Fibroblast of mammary gland (primary cell): ENCODE measurements at regions not wholly inside any gene's neighbourhood (a gene's known extent, or its start where the extent isn't known, plus 50 kb on each side); places are given as distances from the start of the nearest gene placed in this dataset.
A peak's percentile ranks its signal among the peaks of the same experiment; 100 is the strongest.

Experiments
- DNase-seq: peaks from one replicate; pipeline ENCODE4 v3.0.0-alpha.2; 2010; ENCODE audit warnings: low read depth
- H3K4me3 ChIP-seq: 2 replicates; pipeline ENCODE4 v1.5.1; 2011; ENCODE audit warnings: low read depth, mild to moderate bottlenecking, low read length, moderate library complexity; ENCODE audit not compliant: control insufficient read depth
- TF ChIP-seq, protein P1 (sequence below): conservative IDR thresholded peaks from 2 replicates; pipeline ENCODE4 v1.5.1; 2011; ENCODE audit warnings: low read depth, low read length, inconsistent platforms; ENCODE audit not compliant: control insufficient read depth, insufficient read depth

DNA sequence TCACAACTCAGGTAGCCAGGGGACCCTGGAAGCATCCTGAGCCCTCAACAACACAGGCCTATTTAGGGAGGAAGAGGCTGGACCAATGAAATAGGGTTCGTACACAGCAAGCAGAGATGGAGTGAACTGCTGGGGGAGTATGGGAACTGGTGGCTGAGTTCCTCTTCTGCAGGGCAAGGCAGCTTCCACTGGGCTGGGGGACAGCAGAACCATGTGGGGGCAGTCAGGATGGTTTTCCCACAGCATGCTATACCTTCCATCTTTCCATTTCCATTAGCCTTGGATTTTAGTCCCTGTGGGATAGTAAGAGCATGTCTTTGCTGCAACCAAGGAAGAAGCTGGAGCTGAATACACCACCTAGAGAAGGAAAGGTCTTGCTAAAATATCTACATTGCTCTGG, 370.6 kb downstream of the CCSER2 start:
- TF ChIP-seq, protein P1, sequence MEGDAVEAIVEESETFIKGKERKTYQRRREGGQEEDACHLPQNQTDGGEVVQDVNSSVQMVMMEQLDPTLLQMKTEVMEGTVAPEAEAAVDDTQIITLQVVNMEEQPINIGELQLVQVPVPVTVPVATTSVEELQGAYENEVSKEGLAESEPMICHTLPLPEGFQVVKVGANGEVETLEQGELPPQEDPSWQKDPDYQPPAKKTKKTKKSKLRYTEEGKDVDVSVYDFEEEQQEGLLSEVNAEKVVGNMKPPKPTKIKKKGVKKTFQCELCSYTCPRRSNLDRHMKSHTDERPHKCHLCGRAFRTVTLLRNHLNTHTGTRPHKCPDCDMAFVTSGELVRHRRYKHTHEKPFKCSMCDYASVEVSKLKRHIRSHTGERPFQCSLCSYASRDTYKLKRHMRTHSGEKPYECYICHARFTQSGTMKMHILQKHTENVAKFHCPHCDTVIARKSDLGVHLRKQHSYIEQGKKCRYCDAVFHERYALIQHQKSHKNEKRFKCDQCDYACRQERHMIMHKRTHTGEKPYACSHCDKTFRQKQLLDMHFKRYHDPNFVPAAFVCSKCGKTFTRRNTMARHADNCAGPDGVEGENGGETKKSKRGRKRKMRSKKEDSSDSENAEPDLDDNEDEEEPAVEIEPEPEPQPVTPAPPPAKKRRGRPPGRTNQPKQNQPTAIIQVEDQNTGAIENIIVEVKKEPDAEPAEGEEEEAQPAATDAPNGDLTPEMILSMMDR, result no peak
- H3K4me3 ChIP-seq, result no peak overlapping the region
- DNase-seq, result no peak

DNA sequence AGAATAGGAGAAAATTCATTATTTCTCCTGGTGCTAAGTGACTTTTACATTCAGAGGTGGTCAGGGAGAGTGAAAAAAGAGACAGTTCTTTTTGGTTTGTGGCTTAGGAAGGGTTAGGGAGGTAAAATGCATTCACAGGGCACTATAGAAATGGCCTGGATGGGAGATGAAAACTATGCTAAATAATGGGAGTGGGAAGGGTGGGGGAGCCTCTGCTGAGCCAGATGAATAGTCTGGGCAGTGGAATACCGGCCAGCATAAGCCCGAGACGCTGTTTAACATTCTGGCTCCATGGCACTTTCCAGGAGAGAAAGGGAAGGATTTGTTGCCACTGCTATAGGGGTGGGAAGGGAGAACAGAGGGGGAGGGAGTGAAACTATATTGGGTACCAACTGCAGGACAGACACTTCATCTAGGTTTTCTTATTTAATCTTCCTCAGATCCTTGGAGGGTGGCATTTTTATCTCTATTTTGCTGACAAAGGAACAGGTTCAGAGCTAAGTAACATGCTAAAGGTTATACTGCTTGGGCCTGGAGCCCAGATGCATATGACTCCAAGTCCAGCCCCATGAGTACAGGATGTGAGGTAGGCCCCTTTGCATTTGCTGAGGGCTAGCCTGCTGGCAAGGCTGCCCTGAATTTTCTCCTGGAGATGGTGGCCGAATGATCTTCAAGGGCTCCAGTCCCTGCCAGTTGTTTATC, 372.4 kb downstream of the CCSER2 start:
- TF ChIP-seq, protein P1, result no peak
- H3K4me3 ChIP-seq, result no peak overlapping the region
- no peak for DNase-seq

DNA sequence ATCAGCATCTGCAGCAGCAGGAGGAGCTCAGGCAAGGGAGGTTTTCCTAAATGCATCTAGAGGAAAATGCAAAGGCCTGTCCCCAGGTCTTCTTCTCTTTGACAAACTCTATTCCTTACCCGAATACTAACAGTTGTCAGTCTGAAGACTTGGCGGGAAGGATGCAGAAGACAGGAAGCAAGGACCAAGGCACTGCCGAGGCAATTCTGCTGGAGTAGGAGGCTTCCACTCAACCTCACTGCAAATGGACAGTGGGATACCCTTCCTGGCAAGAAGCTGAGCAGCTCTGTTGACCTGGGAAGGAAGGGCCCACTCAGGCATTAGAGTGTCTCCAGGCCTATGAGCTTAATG, 373.0 kb downstream of the CCSER2 start:
- no peak overlapping the region for H3K4me3 ChIP-seq
- no peak for DNase-seq
- TF ChIP-seq, protein P1, result no peak

DNA sequence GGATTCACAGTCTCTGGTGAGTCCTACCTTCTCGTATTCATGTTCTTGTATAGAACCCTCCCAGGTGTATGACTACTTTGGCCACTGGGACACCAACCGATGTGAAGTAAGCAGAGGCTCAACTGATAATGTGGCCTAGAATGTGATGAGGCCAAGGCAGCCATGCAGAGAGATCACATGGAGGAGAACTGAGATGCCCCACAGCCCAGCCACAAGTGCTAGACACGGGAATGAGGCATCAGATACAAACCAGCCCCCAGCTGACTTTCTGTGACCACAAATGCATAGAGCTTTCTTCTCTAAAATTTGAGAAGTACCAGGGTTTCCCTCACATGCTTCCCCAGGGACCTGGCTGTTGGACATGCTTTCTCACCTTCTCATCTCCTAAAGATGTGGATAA, 375.7 kb downstream of the CCSER2 start:
- TF ChIP-seq, protein P1, result no peak

DNA sequence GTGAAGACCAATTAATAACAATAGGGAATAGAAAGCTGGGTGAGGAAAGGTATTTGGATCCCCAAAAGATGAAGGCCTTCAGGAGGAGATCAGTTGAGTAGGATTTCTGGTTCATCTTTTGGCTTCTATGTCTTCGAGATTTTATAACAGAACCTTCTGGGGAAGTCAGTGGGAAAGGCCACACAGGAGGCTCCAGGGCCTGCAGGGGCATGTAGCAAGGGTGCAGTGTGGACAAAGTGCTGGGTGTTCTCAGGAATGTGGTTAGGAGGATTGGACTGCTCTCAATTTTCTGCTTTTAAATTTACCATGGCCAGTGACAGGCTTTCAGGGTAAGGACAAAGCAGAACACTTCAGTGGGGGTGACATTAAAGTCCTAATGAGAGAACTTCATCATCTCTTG, 378.0 kb downstream of the CCSER2 start:
- no peak overlapping the region for H3K4me3 ChIP-seq
- DNase-seq, result no peak
- TF ChIP-seq, protein P1, result no peak

More for the DNA sequence above, 375.7 kb downstream of the CCSER2 start:
- no peak for DNase-seq
- H3K4me3 ChIP-seq, result no peak overlapping the region

DNA sequence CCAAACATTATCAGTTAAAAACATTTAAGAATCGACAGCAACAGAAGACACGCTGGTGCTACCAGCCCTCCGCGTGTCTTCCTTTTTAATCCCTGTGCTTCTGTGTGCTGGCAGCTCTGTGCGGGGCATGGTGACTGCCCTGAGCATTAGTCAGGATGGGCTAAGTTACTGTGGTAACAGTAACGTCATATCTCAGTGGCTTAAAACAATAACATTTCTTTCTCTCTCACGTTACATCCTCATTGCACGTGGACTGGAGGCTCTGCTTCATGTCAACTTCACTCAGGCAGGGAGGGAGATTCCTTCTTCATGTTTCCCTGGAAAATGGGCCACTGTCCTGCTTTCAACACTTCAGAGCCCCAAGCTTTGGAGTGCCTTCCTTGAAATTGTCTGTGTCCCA, 378.5 kb downstream of the CCSER2 start:
- TF ChIP-seq, protein P1, result no peak
- no peak overlapping the region for H3K4me3 ChIP-seq
- no peak for DNase-seq

DNA sequence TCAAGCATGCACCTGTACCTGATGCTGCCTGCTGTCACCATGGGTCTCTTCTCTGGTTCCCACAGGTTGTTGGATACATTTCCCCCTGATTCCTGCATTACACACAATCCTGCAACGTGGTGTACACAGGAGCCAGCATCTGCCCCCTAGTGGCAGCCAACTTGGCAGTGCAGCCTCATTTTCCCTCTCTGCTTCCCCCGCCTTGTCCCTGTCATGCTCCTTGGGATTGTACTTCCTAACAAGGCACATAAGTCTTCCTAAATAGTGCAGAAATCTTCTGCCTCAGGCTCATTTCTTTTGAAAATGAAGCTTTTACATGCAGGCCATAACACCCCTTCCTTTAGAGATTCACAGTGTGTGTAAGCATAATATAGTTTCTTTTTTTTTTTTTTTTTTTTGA, 387.5 kb downstream of the CCSER2 start:
- no peak overlapping the region for H3K4me3 ChIP-seq
- TF ChIP-seq, protein P1, result peak; percentile 34
- peak; percentile 7 for DNase-seq
